ENCODE measurements at regions not wholly inside any gene's neighbourhood (a gene's known extent, or its start where the extent isn't known, plus 50 kb on each side); places are given as distances from the start of the nearest gene placed in this dataset.
A peak's percentile ranks its signal among the peaks of the same experiment; 100 is the strongest.

GRCh38 chrX:19179389-19179788 is 57.1 kb upstream of the ADGRG2 start:
- H3K36me3 ChIP-seq: no peaks in the 10 kb centered on the region
- TF ChIP-seq CTCF (IDR thresholded peaks at IDR 0.05; ENCODE audit: borderline replicate concordance): no peak

GRCh38 chrX:19181345-19181744 is 59.1 kb upstream of the ADGRG2 start:
- Histone ChIP-seq H3K9me3 (replicated peaks) (no peaks in the 10 kb centered on the region), H3K36me3 (no peaks in the 10 kb centered on the region), H3K27ac (replicated peaks) (no peak overlapping the region), H3K27me3 (ENCODE audit: low read depth) (no peaks in the 10 kb centered on the region), H3K4me1 (no peaks in the 10 kb centered on the region), H3K4me3 (no peak overlapping the region)
- no peak for DNase-seq
- intact Hi-C loops (cut with micrococcal nuclease): no loop called here
- no peak for TF ChIP-seq CTCF (IDR thresholded peaks at IDR 0.05; ENCODE audit: borderline replicate concordance)

More at GRCh38 chrX:19179389-19179788, 57.1 kb upstream of the ADGRG2 start:
- intact Hi-C loops (cut with micrococcal nuclease): no loop called here
- Histone ChIP-seq H3K4me1 (no peaks in the 10 kb centered on the region), H3K4me3 (no peak overlapping the region), H3K27ac (replicated peaks) (no peak overlapping the region), H3K27me3 (ENCODE audit: low read depth) (no peaks in the 10 kb centered on the region), H3K9me3 (replicated peaks) (no peaks in the 10 kb centered on the region)
- no peak for DNase-seq

DNA sequence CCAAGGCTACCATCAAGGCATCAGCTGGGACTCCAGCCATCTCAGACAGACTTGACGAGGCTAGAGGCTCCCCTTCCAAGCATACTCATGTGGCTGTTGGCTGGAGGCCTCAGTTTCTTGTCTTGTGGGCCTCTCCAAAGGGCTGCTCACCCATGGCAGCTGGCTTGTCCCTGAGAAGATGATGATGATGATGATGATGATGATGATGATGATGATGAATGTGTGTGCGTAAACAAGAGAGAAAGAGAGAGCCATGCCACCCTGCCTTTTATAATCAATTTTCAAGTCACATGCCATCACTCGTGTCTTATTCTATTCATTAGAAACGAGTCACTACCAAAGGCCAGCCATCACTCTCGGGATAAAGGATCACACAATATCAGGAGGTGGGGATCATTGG is 60.5 kb upstream of the ADGRG2 start:
- DNase-seq: no peak
- intact Hi-C loops (cut with micrococcal nuclease): no loop called here
- Histone ChIP-seq H3K4me3 (no peak overlapping the region), H3K27ac (replicated peaks) (no peak overlapping the region), H3K27me3 (ENCODE audit: low read depth) (no peaks in the 10 kb centered on the region), H3K36me3 (no peaks in the 10 kb centered on the region), H3K4me1 (no peaks in the 10 kb centered on the region), H3K9me3 (replicated peaks) (no peaks in the 10 kb centered on the region)
- no peak for TF ChIP-seq CTCF (IDR thresholded peaks at IDR 0.05; ENCODE audit: borderline replicate concordance)

DNA sequence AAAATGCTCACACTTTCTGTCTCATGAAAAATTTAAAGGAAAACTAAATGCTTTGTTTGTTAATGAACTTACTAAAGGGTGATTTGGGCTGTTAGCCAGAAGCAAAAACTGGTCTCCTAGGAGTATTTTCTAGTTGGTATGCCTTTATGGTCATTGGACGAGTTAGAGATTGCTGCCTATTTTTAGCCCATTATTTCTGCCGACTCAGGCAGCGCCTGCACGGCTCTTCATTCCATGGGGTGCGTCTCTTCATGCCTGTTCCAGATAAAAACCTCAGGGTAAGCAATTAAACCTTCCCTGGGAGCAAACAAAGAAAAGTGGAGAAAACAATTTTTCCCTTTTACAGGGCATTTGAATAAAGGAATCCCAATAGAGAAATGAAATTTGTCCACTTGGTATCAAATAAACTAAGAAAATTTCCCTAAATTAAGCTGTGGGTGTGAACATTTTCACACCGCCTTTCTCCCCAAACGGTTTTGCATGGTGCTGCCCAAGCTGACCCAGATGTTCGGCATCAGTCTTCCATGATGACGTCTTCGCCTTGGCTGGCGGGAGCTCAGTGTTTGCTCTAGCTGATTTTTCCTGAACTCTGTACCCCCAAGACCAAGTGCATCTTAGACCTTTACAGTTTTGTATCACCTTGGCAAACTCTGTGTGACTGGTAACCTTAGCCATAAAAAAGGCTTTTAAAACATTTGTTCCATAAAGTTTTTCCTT is 61.7 kb upstream of the ADGRG2 start:
- no peaks in the 10 kb centered on the region for H3K4me1 ChIP-seq

GRCh38 chrX:19188566-19188965 is 66.3 kb upstream of the ADGRG2 start:
- Histone ChIP-seq H3K9me3 (replicated peaks) (no peaks in the 10 kb centered on the region), H3K4me3 (no peak overlapping the region), H3K27me3 (ENCODE audit: low read depth) (no peaks in the 10 kb centered on the region), H3K36me3 (no peaks in the 10 kb centered on the region), H3K27ac (replicated peaks) (no peak overlapping the region), H3K4me1 (no peaks in the 10 kb centered on the region)
- no peak for TF ChIP-seq CTCF (IDR thresholded peaks at IDR 0.05; ENCODE audit: borderline replicate concordance)
- DNase-seq: no peak
- intact Hi-C loops (cut with micrococcal nuclease): no loop called here

More for the DNA sequence above, 61.7 kb upstream of the ADGRG2 start:
- peak; percentile 13 for DNase-seq
- no peak for TF ChIP-seq CTCF (IDR thresholded peaks at IDR 0.05; ENCODE audit: borderline replicate concordance)
- Histone ChIP-seq H3K4me3 (no peak overlapping the region), H3K9me3 (replicated peaks) (no peaks in the 10 kb centered on the region), H3K27me3 (ENCODE audit: low read depth) (no peaks in the 10 kb centered on the region), H3K27ac (replicated peaks) (no peak overlapping the region), H3K36me3 (no peaks in the 10 kb centered on the region)
- intact Hi-C loops (cut with micrococcal nuclease): no loop called here
